CD4-positive, alpha-beta T cell (primary cell): ENCODE measurements at regions not wholly inside any gene's neighbourhood (a gene's known extent, or its start where the extent isn't known, plus 50 kb on each side); places are given as distances from the start of the nearest gene placed in this dataset.

Experiments used
- ATAC-seq: fragments of 200-7000 bp; cut with Tn5 transposase; one replicate; pipeline ENCODE4 v1.10.0; 2022; ENCODE audit warnings: mild to moderate bottlenecking; ENCODE audit not compliant: poor library complexity
- CTCF ChIA-PET: fragments of 350-600 bp; sonication (Branson Sonifier 250); formaldehyde crosslinking; loops from one replicate; lab custom pipeline; 2021; ENCODE audit warnings: antibody characterized with exemption, inconsistent platforms; lab: Charles Lee
- POLR2A ChIA-PET: fragments of 350-600 bp; sonication (Branson Sonifier 250); formaldehyde crosslinking; loops from one replicate; lab custom pipeline; 2021; ENCODE audit warnings: antibody characterized with exemption, inconsistent platforms; lab: Charles Lee
- DNase-seq, 14 experiments: peaks; one replicate each; pipeline ENCODE4 v3.0.0-alpha.2; 2013 to 2020; ENCODE audit warnings: mixed read lengths in 2 of 14
- H3K27ac ChIP-seq, 2 donors: one replicate each; pipeline versions ENCODE4 v1.5.1 to v1.7.0; 2013; ENCODE audit warnings: low read length in 2 of 2, low read depth in 1 of 2, mild to moderate bottlenecking in 1 of 2
- H3K27me3 ChIP-seq, 2 experiments: 1 replicate in 1 of 2; 2 replicates in 1 of 2; pipeline versions ENCODE4 v1.6.1 to v1.7.0; 2013; ENCODE audit warnings: low read length in 2 of 2, control low read depth in 1 of 2, mild to moderate bottlenecking in 1 of 2, moderate library complexity in 1 of 2; ENCODE audit not compliant: insufficient read depth in 2 of 2, control insufficient read depth in 1 of 2
- H3K36me3 ChIP-seq: one replicate; pipeline ENCODE4 v1.6.1; 2013; ENCODE audit warnings: low read length, control low read depth; ENCODE audit not compliant: insufficient read depth
- H3K4me1 ChIP-seq: one replicate; pipeline ENCODE4 v1.6.1; 2013; ENCODE audit warnings: low read length, control low read depth; ENCODE audit not compliant: insufficient read depth
- H3K4me3 ChIP-seq: one replicate; pipeline ENCODE4 v1.5.1; 2013; ENCODE audit warnings: mild to moderate bottlenecking, low read length, moderate library complexity
- H3K9me3 ChIP-seq, 2 experiments: 1 replicate in 1 of 2; 2 replicates in 1 of 2; pipeline versions ENCODE4 v1.6.1 to v1.7.0; 2013; ENCODE audit warnings: low read length in 2 of 2, mild to moderate bottlenecking in 2 of 2, control low read depth in 1 of 2, moderate library complexity in 1 of 2; ENCODE audit not compliant: control insufficient read depth in 1 of 2, insufficient read depth in 1 of 2
- H3K27ac Mint-ChIP-seq: one replicate; pipeline ENCODE4 v1.8.0; 2020; ENCODE audit warnings: mixed read lengths
- H3K27me3 Mint-ChIP-seq: one replicate; pipeline ENCODE4 v1.8.0; 2021; ENCODE audit warnings: mixed read lengths
- H3K36me3 Mint-ChIP-seq: one replicate; pipeline ENCODE4 v1.8.0; 2021; ENCODE audit warnings: low read depth, mixed read lengths
- H3K4me1 Mint-ChIP-seq: one replicate; pipeline ENCODE4 v1.8.0; 2021; ENCODE audit warnings: low read depth, mixed read lengths
- H3K4me3 Mint-ChIP-seq: one replicate; pipeline ENCODE4 v1.8.0; 2020; ENCODE audit warnings: mild to moderate bottlenecking, mixed read lengths
- H3K9me3 Mint-ChIP-seq: one replicate; pipeline ENCODE4 v1.8.0; 2020; ENCODE audit warnings: mixed read lengths
- CTCF ChIP-seq: fragments of 200-600 bp; IDR thresholded peaks from one replicate; pipeline ENCODE4 v1.8.0; 2022; ENCODE audit warnings: antibody characterized with exemption, mild to moderate bottlenecking
- intact Hi-C, 2 experiments: fragments of 100-400 bp; cut with DNase I in 1 of 2; cut with micrococcal nuclease in 1 of 2; formaldehyde crosslinking; loops; one replicate each; pipeline versions ENCODE4 v1.15.1 to v1.9.0; 2023 to 2025; cut with DNase I, micrococcal nuclease

GRCh38 chr12:97948591-97948990 is 486.0 kb downstream of the RMST start:
- no peak for DNase-seq
- ATAC-seq = no peak
- intact Hi-C loops = no loop called here
- H3K4me3 Mint-ChIP-seq = no peak overlapping the region
- ChIA-PET POLR2A (no interaction called here), CTCF (no interaction called here)
- no peak overlapping the region for H3K27ac ChIP-seq
- no peaks in the 10 kb centered on the region for H3K27me3 Mint-ChIP-seq
- H3K27me3 ChIP-seq = no peaks in the 10 kb centered on the region
- no peaks in the 10 kb centered on the region for H3K36me3 Mint-ChIP-seq
- no peak overlapping the region for H3K27ac Mint-ChIP-seq
- H3K9me3 Mint-ChIP-seq = peaks cover 11% of the 10 kb centered on the region
- no peaks in the 10 kb centered on the region for H3K4me1 ChIP-seq
- H3K4me3 ChIP-seq = no peak overlapping the region
- no peak for TF ChIP-seq CTCF
- H3K36me3 ChIP-seq = no peaks in the 10 kb centered on the region
- H3K4me1 Mint-ChIP-seq = no peaks in the 10 kb centered on the region
- no peaks in the 10 kb centered on the region for H3K9me3 ChIP-seq

- intact Hi-C loops = no loop called here
- no peaks in the 10 kb centered on the region for H3K27me3 Mint-ChIP-seq
- POLR2A ChIA-PET = no interaction called here
- Histone ChIP-seq H3K27ac (no peak overlapping the region), H3K9me3 (no peaks in the 10 kb centered on the region), H3K4me3 (no peak overlapping the region), H3K4me1 (no peaks in the 10 kb centered on the region), H3K27me3 (no peaks in the 10 kb centered on the region), H3K36me3 (no peaks in the 10 kb centered on the region)
- peaks cover 12% of the 10 kb centered on the region for H3K9me3 Mint-ChIP-seq
- H3K4me1 Mint-ChIP-seq = no peaks in the 10 kb centered on the region
- H3K27ac Mint-ChIP-seq = no peak overlapping the region
- ATAC-seq (no peak), DNase-seq (no peak)
- no peak overlapping the region for H3K4me3 Mint-ChIP-seq
- CTCF ChIA-PET = no interaction called here
- H3K36me3 Mint-ChIP-seq = no peaks in the 10 kb centered on the region
- no peak for TF ChIP-seq CTCF
These were observed 488.6 kb downstream of the RMST start for GRCh38 chr12:97951239-97951638.

- ChIA-PET CTCF (no interaction called here), POLR2A (no interaction called here)
- Mint-ChIP-seq H3K27me3 (no peaks in the 10 kb centered on the region), H3K4me3 (no peak overlapping the region), H3K27ac (no peak overlapping the region), H3K4me1 (no peaks in the 10 kb centered on the region), H3K36me3 (no peaks in the 10 kb centered on the region), H3K9me3 (peaks cover 16% of the 10 kb centered on the region)
- Histone ChIP-seq H3K9me3 (peaks cover 0 to under 1% of the 10 kb centered on the region in 2 experiments), H3K4me1 (no peaks in the 10 kb centered on the region), H3K4me3 (no peak overlapping the region), H3K27me3 (no peaks in the 10 kb centered on the region), H3K27ac (no peak overlapping the region), H3K36me3 (no peaks in the 10 kb centered on the region)
- TF ChIP-seq CTCF = no peak
- ATAC-seq (no peak), DNase-seq (no peak)
- intact Hi-C loops = no loop called here
These were observed 489.1 kb downstream of the RMST start for GRCh38 chr12:97951717-97952116.
